ENCODE measurements at regions not wholly inside any gene's neighbourhood (a gene's known extent, or its start where the extent isn't known, plus 50 kb on each side); places are given as distances from the start of the nearest gene placed in this dataset.

DNA sequence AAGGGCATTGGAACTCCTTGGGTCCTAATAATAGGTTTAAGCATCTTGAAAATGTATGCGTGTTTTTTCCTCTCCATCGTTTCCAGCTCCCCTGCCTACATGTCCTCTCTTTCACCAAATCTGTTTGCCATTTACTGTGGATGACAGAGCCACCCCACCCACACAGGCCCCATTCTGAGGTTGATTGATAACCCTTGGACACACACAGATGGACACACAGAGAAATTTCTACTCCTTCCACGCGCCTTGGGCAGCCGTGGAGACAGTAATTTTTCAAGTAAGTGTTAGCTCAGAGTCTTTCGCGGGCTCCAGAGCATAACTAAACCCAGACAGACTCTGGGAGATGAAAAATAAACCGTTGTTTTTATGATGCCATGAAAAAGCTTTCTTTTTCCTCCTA is 103.3 kb upstream of the NLRP1 start:
- intact Hi-C loops (cut with DNase I) = no loop called here
- no peak for DNase-seq (ENCODE audit: low spot score)

- no peak for DNase-seq (ENCODE audit: low spot score)
- intact Hi-C loops (cut with DNase I) = no loop called here
These were observed 109.5 kb upstream of the NLRP1 start for GRCh38 chr17:5693821-5694220.

- intact Hi-C loops (cut with DNase I) = no loop called here
These were observed 110.2 kb upstream of the NLRP1 start for GRCh38 chr17:5694551-5694950.

GRCh38 chr17:5695480-5695879 is 111.2 kb upstream of the NLRP1 start:
- intact Hi-C loops (cut with DNase I) = no loop called here

More at GRCh38 chr17:5694551-5694950, 110.2 kb upstream of the NLRP1 start:
- DNase-seq (ENCODE audit: low spot score) = no peak

DNA sequence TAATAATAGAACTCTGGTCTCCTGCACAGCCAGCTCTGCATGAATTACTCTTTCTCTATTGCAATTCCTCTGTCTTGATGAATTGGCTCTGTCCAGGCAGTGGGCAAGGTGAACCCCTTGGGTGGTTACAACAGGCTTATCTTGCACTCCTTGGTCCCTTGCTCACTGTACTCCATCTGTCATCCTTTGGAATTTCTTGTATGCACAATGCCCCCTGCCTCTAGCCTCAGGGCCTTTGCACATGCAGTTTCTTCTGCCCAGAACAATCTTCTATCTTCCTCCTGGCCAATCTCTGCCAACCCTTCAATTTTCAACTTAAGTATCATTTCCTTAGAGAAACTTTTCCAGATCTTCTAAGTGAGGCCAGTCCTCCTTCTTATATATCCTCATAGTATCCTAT is 114.7 kb upstream of the NLRP1 start:
- intact Hi-C loops (cut with DNase I) = no loop called here
- DNase-seq (ENCODE audit: low spot score) = no peak

More at GRCh38 chr17:5695480-5695879, 111.2 kb upstream of the NLRP1 start:
- no peak for DNase-seq (ENCODE audit: low spot score)

DNA sequence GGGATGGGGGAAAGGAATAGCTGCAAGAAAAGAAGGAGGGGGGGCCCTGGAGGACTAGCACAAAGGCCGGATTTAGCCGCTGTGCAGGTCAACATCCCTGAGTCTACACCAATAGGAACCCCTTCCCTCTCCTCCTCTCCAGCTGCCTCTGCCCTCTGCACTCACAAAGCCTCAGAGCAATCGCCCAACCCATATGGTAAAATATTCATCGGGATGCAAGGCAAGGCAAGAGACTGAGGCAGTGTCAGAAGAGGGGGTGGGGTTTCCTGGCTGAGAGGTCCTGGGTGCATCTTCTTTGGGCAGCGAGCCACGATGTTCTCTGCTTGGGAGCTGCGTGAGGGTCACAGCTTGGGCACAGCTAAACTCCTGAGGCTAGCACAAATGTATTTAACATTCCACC is 115.5 kb upstream of the NLRP1 start:
- no peak for DNase-seq (ENCODE audit: low spot score)
- intact Hi-C loops (cut with DNase I) = no loop called here

GRCh38 chr17:5700745-5701144 is 116.4 kb upstream of the NLRP1 start:
- no peak for DNase-seq (ENCODE audit: low spot score)
- intact Hi-C loops (cut with DNase I) = no loop called here

GRCh38 chr17:5701381-5701780 is 117.1 kb upstream of the NLRP1 start:
- intact Hi-C loops (cut with DNase I) = no loop called here
- DNase-seq (ENCODE audit: low spot score) = no peak

- DNase-seq (ENCODE audit: low spot score) = no peak
- intact Hi-C loops (cut with DNase I) = no loop called here
These were observed 118.7 kb upstream of the NLRP1 start for GRCh38 chr17:5702951-5703510.

- intact Hi-C loops (cut with DNase I) = no loop called here
- DNase-seq (ENCODE audit: low spot score) = no peak
These were observed 119.4 kb upstream of the NLRP1 start for GRCh38 chr17:5703736-5704135.

GRCh38 chr17:5705081-5705875 is 121.0 kb upstream of the NLRP1 start:
- DNase-seq (ENCODE audit: low spot score) = no peak
- intact Hi-C loops (cut with DNase I) = loop anchor here (5.0 kb wide), 2 partner anchors 118 to 717 kb away; no protein-coding TSS in a partner anchor

- intact Hi-C loops (cut with DNase I) = loop anchor here (5.0 kb wide), 2 partner anchors 119 to 716 kb away; no protein-coding TSS in a partner anchor
- no peak for DNase-seq (ENCODE audit: low spot score)
These were observed 121.7 kb upstream of the NLRP1 start for GRCh38 chr17:5705876-5706576.

DNA sequence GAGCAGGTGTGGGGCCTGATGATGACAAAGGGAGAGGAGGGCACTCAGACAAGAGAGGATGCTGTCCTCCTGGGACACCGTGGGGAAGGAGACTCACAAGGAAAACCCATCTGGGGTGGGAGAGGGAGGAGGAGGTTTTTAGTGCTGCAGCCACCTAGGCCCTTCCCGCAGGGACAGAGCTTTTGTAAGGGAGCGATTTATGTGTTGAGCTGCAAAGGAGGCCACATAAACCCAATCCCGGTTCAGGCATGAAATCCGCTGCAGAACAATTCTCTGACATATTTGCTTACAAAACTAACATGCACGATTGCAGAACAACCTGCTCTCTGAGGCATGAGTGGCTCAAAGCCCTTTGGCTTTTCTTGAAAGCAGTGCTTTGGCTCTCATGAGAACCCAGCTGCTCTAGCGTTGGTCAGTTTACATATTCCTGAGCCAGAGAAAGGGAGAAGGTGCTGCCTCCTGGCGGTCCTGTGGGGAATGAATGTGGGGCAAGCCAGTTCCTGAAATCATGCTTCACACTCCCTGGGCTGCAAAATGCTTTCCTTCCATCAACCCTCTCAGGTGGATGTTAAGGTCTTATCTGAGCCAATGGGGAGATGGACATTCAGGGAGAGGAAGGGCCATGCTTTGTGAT is 122.4 kb upstream of the NLRP1 start:
- intact Hi-C loops (cut with DNase I) = loop anchor here (5.0 kb wide), 2 partner anchors 119 to 716 kb away; no protein-coding TSS in a partner anchor

DNA sequence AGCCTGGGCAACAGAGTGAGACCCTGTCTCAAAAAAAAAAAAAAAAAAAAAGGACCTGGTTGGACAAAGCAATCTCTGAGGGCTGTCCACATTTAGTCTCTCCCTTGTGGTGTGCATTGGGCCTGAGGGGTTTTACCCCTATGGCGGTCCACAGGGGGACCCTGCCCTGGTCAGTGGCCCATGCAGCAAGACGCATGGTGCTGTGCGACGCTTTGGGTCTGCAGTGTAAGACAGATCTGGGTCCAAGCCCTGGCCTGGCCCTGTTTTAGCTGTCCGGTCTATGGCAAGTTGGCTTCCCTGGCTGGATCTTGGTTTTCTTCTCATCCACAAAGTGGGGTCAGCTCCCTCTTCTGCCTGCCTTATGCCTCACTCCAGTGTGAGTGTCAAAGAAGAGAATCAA is 123.2 kb upstream of the NLRP1 start:
- intact Hi-C loops (cut with DNase I) = loop anchor here (5.0 kb wide), 2 partner anchors 120 to 715 kb away; no protein-coding TSS in a partner anchor
- no peak for DNase-seq (ENCODE audit: low spot score)

More for the DNA sequence above, 122.4 kb upstream of the NLRP1 start:
- no peak for DNase-seq (ENCODE audit: low spot score)

- intact Hi-C loops (cut with DNase I) = loop anchor here (5.0 kb wide), 2 partner anchors 121 to 714 kb away; no protein-coding TSS in a partner anchor
- no peak for DNase-seq (ENCODE audit: low spot score)
These were observed 124.0 kb upstream of the NLRP1 start for GRCh38 chr17:5708344-5708743.

DNA sequence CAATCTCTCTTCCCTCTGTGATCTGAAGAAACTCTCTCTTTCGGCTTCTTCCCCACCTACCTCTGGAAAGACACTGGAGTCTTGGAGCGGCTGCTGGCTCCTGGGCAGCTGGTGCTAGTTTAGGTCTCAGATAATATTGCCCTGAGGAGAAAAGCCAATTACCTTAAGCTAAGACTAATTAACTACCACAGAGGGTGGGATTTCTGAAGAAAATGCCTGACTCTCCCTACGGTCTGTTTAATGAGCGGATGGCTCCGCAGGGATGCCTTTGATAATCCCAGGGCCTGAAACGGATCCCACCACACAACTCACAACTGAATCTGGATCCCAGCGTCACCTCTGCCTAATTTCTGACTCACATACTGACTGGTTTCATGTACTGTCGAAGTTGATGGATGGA is 127.0 kb upstream of the NLRP1 start:
- intact Hi-C loops (cut with DNase I) = no loop called here
- no peak for DNase-seq (ENCODE audit: low spot score)

- DNase-seq (ENCODE audit: low spot score) = no peak
- intact Hi-C loops (cut with DNase I) = no loop called here
These were observed 130.7 kb upstream of the NLRP1 start for GRCh38 chr17:5714993-5715392.

DNA sequence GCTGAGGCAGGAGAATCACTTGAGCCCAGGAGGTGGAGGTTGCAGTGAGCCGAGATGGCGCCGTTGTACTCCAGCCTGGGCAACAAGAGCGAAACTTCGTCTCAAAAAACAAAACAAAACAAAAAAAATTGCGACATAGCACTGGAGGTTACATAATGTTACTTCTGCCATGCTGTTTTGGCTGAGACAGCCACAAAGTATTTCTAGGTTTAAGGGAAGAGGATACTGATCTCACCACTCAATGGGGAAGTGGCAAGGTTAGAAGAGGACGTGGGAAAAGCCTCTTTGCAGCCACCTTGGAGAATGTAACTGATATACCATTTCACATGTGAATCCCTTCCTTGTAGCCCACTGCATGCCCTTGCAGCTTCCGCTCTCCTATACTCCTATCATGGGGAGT is 131.2 kb upstream of the NLRP1 start:
- DNase-seq (ENCODE audit: low spot score) = no peak
- intact Hi-C loops (cut with DNase I) = no loop called here

DNA sequence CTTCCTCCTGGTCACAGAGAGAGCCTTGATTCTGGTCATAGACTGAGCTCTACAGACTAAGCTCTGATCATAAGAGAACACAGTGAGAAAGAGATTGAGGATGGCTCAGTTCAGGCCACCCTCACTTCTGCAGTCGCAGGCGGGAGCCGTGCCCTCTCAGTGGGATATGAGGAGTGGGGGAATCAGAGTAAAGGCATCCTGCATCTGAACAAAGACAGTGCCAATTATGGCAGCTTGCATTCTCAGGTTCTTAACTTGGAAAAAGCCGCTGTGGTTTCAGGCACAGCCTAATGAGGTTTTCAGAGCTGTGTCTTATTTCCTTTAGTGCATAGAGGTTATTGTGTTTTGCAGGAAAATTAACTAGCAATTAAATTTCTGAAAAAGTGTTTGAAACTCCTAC is 134.4 kb upstream of the NLRP1 start:
- no peak for DNase-seq (ENCODE audit: low spot score)
- intact Hi-C loops (cut with DNase I) = no loop called here

- intact Hi-C loops (cut with DNase I) = no loop called here
- no peak for DNase-seq (ENCODE audit: low spot score)
These were observed 135.7 kb upstream of the NLRP1 start for GRCh38 chr17:5719976-5720375.

Measured in cardiac septum (tissue), 1 donor.